Ishikawa (cell line): ENCODE measurements at regions not wholly inside any gene's neighbourhood (a gene's known extent, or its start where the extent isn't known, plus 50 kb on each side); places are given as distances from the start of the nearest gene placed in this dataset.

Experiments
- EP300 ChIP-seq: IDR thresholded peaks from 2 replicates; pipeline ENCODE4 v1.6.1; 2012; ENCODE audit warnings: borderline replicate concordance
- MAX ChIP-seq: IDR thresholded peaks from 2 replicates; pipeline ENCODE4 v1.6.1; 2012
- REST ChIP-seq: IDR thresholded peaks from 2 replicates; pipeline ENCODE4 v1.6.1; 2012; ENCODE audit warnings: low read depth, mild to moderate bottlenecking
- TAF1 ChIP-seq: IDR thresholded peaks from 2 replicates; pipeline ENCODE4 v1.6.1; 2012; ENCODE audit warnings: low read depth, mild to moderate bottlenecking
- YY1 ChIP-seq: IDR thresholded peaks from 2 replicates; pipeline ENCODE4 v1.6.1; 2012; ENCODE audit warnings: low read depth

- no peak for TF ChIP-seq TAF1
- no peak for TF ChIP-seq MAX
- TF ChIP-seq REST, result no peak
- no peak for TF ChIP-seq EP300
- TF ChIP-seq YY1, result no peak
These were observed 64.6 kb upstream of the ELOVL5 start for GRCh38 chr6:53413326-53413725.
